Fibroblast of lung (primary cell): ENCODE measurements at regions not wholly inside any gene's neighbourhood (a gene's known extent, or its start where the extent isn't known, plus 50 kb on each side); places are given as distances from the start of the nearest gene placed in this dataset.

Experiments used
- CTCF ChIP-seq, 2 donors: IDR thresholded peaks in 1 of 2; conservative IDR thresholded peaks in 1 of 2; 1 replicate in 1 of 2; 2 replicates in 1 of 2; pipeline ENCODE4 v1.5.1; 2011 to 2012; ENCODE audit warnings: low read length in 2 of 2, control low read depth in 1 of 2, inconsistent platforms in 1 of 2, low read depth in 1 of 2, mild to moderate bottlenecking in 1 of 2
- EZH2 ChIP-seq: IDR thresholded peaks from 2 replicates; pipeline ENCODE4 v1.5.1; 2012; ENCODE audit warnings: low read length, control low read depth, mild to moderate bottlenecking; ENCODE audit errors: missing control alignments

GRCh38 chr13:66113882-66114526 lies 1116.1 kb downstream of the PCDH9 start:
- TF ChIP-seq CTCF (conservative IDR thresholded peaks at IDR 0.05 in 1 of 2, IDR thresholded peaks at IDR 0.05 in 1 of 2; ENCODE audit: low read depth in 1 of 2, low read length in 2 of 2) (no peak), EZH2 (no peak)
